ENCODE measurements at regions not wholly inside any gene's neighbourhood (a gene's known extent, or its start where the extent isn't known, plus 50 kb on each side); places are given as distances from the start of the nearest gene placed in this dataset.

DNA sequence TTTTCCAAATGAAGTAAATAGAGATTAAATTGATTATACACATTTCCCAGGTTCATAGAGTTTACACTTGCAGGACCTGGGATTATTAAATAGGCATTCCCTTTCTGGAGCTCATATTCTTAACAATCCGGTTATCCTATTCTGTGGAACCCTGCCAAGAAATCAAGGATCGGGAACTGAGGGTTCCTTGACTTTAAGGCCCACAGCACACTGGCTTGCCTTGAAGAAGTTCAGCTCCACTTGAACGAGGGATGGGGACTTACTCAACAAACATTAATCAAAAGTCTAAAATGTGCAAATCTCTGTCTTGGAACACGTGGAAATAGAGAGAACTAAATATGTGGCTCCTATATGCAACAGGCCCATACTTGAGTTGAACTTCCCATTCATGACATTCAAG is 142.3 kb upstream of the RGPD4 start:
- H3K4me1 Mint-ChIP-seq, result no peaks in the 10 kb centered on the region
- H3K27me3 Mint-ChIP-seq, result no peaks in the 10 kb centered on the region
- no peak overlapping the region for H3K4me3 Mint-ChIP-seq
- CTCF ChIA-PET, result interaction anchor here (1.3 kb wide), 1 partner anchor 9 kb away, joined by 3 read pairs; no protein-coding TSS in a partner anchor
- no peaks in the 10 kb centered on the region for H3K9me3 Mint-ChIP-seq (ENCODE audit: low read depth)
- ATAC-seq (no peak), DNase-seq (no peak)
- H3K36me3 Mint-ChIP-seq, result no peaks in the 10 kb centered on the region
- no peak overlapping the region for H3K27ac Mint-ChIP-seq

DNA sequence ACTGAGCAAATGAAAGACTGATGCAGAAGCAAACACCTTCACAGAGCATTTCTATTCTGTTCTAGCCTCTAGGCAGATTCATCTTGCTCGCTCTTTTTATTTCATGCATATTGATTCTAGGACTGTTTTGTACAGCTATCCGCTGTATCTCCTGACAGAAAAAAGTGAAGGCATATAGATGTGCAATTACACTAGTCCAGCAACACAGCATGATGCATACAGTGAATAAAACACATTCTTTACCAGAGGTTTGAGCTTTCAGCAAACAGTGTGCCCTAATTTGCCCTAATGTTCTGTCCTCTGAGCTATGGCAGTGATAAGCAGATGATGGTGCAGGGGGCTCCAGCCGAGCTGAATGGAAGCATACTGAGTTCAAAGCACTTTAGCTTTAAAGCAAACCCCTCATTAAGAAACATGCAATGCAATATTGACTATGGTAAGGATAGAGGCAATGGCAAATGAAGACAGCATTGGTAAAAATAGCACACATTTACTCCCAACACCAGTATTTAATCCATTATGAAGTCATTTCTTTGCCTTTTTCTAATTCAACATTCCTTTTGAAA is 141.2 kb upstream of the RGPD4 start:
- Mint-ChIP-seq H3K36me3 (no peaks in the 10 kb centered on the region), H3K4me3 (no peak overlapping the region), H3K4me1 (no peaks in the 10 kb centered on the region), H3K27me3 (no peaks in the 10 kb centered on the region), H3K27ac (no peak overlapping the region), H3K9me3 (ENCODE audit: low read depth) (no peaks in the 10 kb centered on the region)
- CTCF ChIA-PET, result interaction anchor here (1.3 kb wide), 1 partner anchor 11 kb away, joined by 3 read pairs; no protein-coding TSS in a partner anchor
- ATAC-seq (no peak), DNase-seq (no peak)

DNA sequence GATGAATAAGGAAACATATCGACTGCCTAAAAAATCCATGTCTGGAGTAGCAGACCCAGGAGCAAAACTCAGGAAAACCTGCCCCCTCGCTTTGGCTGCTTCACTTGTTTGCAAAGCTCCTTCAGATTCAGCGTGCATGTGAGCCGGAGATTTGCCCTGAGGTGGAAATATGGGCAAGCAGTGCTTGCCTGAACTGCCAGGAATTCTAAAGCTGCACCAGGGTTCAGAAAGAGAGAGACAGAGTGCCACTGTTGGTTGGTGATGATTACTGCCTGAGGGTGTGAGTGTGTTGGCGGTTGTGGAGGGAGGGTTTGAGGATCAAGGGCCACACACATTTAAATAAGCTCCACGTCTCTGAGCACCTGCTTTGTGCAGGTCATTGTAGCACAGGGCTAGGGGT is 139.6 kb upstream of the RGPD4 start:
- CTCF ChIA-PET, result no interaction called here
- no peak overlapping the region for H3K4me3 Mint-ChIP-seq
- ATAC-seq, result no peak
- DNase-seq, result no peak
- no peak overlapping the region for H3K27ac Mint-ChIP-seq
- H3K4me1 Mint-ChIP-seq, result no peaks in the 10 kb centered on the region
- H3K27me3 Mint-ChIP-seq, result no peaks in the 10 kb centered on the region
- no peaks in the 10 kb centered on the region for H3K36me3 Mint-ChIP-seq
- no peaks in the 10 kb centered on the region for H3K9me3 Mint-ChIP-seq (ENCODE audit: low read depth)

GRCh38 chr2:107688135-107688534 is 138.6 kb upstream of the RGPD4 start:
- Mint-ChIP-seq H3K4me1 (no peaks in the 10 kb centered on the region), H3K4me3 (no peak overlapping the region), H3K27me3 (no peaks in the 10 kb centered on the region), H3K27ac (no peak overlapping the region), H3K9me3 (ENCODE audit: low read depth) (no peaks in the 10 kb centered on the region), H3K36me3 (no peaks in the 10 kb centered on the region)
- ATAC-seq (no peak), DNase-seq (no peak)
- CTCF ChIA-PET, result no interaction called here

- CTCF ChIA-PET, result no interaction called here
These were observed 133.1 kb upstream of the RGPD4 start for GRCh38 chr2:107693604-107694003.

DNA sequence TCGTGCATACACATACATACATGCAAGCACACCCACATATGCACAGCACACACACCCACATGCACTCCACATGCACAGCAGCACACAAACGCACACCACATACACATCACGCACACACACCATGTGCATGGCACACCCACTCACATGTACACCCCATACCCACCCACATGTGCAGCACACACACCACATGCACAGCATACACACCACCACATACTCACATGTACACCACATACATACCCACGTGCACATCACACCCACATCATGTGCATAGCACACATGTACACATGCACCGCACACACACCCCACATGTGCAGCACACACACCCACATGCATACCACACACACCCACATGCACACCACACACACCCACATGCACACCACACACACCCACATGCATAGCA is 132.0 kb upstream of the RGPD4 start:
- Mint-ChIP-seq H3K4me3 (no peak overlapping the region), H3K27me3 (no peaks in the 10 kb centered on the region), H3K36me3 (no peaks in the 10 kb centered on the region), H3K27ac (no peak overlapping the region), H3K4me1 (no peaks in the 10 kb centered on the region), H3K9me3 (ENCODE audit: low read depth) (no peaks in the 10 kb centered on the region)
- ATAC-seq, result no peak
- CTCF ChIA-PET, result no interaction called here
- DNase-seq, result no peak

More at GRCh38 chr2:107693604-107694003, 133.1 kb upstream of the RGPD4 start:
- ATAC-seq (no peak), DNase-seq (no peak)
- Mint-ChIP-seq H3K27me3 (no peaks in the 10 kb centered on the region), H3K27ac (no peak overlapping the region), H3K9me3 (ENCODE audit: low read depth) (no peaks in the 10 kb centered on the region), H3K36me3 (no peaks in the 10 kb centered on the region), H3K4me3 (no peak overlapping the region), H3K4me1 (no peaks in the 10 kb centered on the region)

DNA sequence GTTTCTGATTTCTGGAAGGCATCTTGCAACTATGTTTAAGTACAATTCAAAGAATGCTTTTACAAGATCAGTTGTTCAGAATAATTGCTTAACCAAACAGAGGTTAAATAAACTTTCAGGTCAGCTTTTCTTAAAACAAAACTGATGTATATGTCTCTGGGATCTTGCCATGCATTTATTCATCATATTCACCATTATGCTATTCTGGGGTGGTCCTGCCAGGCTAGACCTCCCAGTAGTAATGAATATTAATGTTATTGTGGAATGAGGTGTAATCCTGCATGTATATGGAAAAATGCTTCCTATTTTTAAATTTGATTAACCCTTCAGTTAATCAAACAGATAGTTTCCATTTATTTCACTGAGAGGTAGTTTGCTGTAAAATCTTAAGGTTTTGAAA is 129.3 kb upstream of the RGPD4 start:
- no peaks in the 10 kb centered on the region for H3K27me3 Mint-ChIP-seq
- CTCF ChIA-PET, result no interaction called here
- H3K4me3 Mint-ChIP-seq, result no peak overlapping the region
- no peaks in the 10 kb centered on the region for H3K36me3 Mint-ChIP-seq
- no peak for ATAC-seq
- DNase-seq, result no peak
- no peak overlapping the region for H3K27ac Mint-ChIP-seq
- no peaks in the 10 kb centered on the region for H3K4me1 Mint-ChIP-seq
- no peaks in the 10 kb centered on the region for H3K9me3 Mint-ChIP-seq (ENCODE audit: low read depth)

- DNase-seq (no peak), ATAC-seq (no peak)
- Mint-ChIP-seq H3K4me3 (no peak overlapping the region), H3K36me3 (no peaks in the 10 kb centered on the region), H3K9me3 (ENCODE audit: low read depth) (no peaks in the 10 kb centered on the region), H3K27me3 (no peaks in the 10 kb centered on the region), H3K4me1 (no peaks in the 10 kb centered on the region), H3K27ac (no peak overlapping the region)
- CTCF ChIA-PET, result no interaction called here
These were observed 127.8 kb upstream of the RGPD4 start for GRCh38 chr2:107698861-107699260.

- Mint-ChIP-seq H3K4me3 (no peak overlapping the region), H3K27me3 (no peaks in the 10 kb centered on the region), H3K36me3 (no peaks in the 10 kb centered on the region), H3K9me3 (ENCODE audit: low read depth) (no peaks in the 10 kb centered on the region), H3K4me1 (no peaks in the 10 kb centered on the region), H3K27ac (no peak overlapping the region)
- no peak for ATAC-seq
- DNase-seq, result no peak
- CTCF ChIA-PET, result interaction anchor here (0.9 kb wide), 1 partner anchor 18 kb away, joined by 3 read pairs; no protein-coding TSS in a partner anchor
These were observed 126.6 kb upstream of the RGPD4 start for GRCh38 chr2:107700073-107700472.

DNA sequence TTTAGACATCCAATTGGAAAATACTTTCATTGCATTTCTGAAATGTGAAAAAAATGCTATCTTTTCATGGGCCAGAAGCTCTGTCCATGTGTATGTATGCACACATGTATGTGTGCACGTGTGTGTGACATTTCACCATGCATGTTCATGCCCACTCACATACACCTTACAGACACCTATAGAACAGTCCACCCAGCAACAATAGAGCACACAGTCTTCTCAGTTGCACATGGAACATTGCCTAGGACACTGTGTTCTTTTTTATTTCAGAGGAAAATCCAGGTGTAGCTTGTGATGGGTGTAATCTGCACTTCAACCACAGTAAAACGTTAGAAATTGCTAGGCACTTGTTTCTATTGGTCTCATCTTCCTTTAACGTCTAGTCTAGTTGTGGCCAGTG is 114.8 kb upstream of the RGPD4 start:
- CTCF ChIA-PET, result no interaction called here
- Mint-ChIP-seq H3K27ac (no peak overlapping the region), H3K9me3 (ENCODE audit: low read depth) (no peaks in the 10 kb centered on the region), H3K4me1 (no peaks in the 10 kb centered on the region), H3K36me3 (no peaks in the 10 kb centered on the region), H3K27me3 (no peaks in the 10 kb centered on the region), H3K4me3 (no peak overlapping the region)
- no peak for DNase-seq
- ATAC-seq, result no peak

DNA sequence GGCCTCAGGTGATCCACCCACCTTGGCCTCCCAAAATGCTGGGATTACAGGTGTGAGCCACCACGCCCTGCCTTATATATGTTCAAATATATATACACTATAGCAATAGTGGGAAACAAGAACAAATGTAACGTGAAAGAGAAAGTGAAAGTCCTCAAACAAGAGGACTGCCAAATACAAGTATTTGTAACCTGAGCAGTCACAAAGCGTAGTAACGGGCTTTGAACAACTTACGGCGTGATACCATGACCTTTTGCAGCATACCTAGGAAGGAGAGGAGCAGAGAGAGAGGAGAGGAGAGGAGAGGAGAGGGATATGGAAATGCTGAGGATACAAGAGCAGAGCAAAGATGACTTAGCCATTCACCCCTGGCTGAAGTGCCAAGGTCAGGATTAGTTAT is 113.8 kb upstream of the RGPD4 start:
- Mint-ChIP-seq H3K36me3 (no peaks in the 10 kb centered on the region), H3K4me3 (peak overlapping the region; percentile 15), H3K27me3 (no peaks in the 10 kb centered on the region), H3K9me3 (ENCODE audit: low read depth) (peaks cover 2% of the 10 kb centered on the region), H3K27ac (no peak overlapping the region), H3K4me1 (no peaks in the 10 kb centered on the region)
- DNase-seq (no peak), ATAC-seq (no peak)
- CTCF ChIA-PET, result no interaction called here

GRCh38 chr2:107717661-107718060 is 109.0 kb upstream of the RGPD4 start:
- no peak for ATAC-seq
- no peaks in the 10 kb centered on the region for H3K36me3 Mint-ChIP-seq

DNA sequence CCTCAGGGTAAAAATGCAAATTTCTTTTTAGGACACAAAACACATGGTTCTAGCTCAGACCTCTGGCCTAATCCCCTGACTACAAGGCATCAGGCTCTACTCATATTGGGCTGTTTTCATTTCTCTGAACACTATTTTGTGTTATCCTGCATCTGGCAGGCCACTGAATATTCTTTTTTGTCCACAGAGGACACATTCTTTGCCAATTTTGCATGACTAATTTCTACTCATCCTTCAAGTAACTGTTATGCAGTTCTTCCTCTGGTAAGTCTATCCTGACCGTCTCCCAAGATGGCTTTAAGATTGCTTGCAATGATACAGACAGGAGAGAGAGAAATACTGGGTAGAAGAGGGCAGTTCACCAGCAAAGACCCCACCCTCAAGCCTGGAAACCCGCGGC is 107.6 kb upstream of the RGPD4 start:
- H3K27me3 Mint-ChIP-seq, result no peaks in the 10 kb centered on the region
- peaks cover 5% of the 10 kb centered on the region for H3K9me3 Mint-ChIP-seq (ENCODE audit: low read depth)
- no peaks in the 10 kb centered on the region for H3K36me3 Mint-ChIP-seq
- H3K4me3 Mint-ChIP-seq, result no peak overlapping the region
- H3K4me1 Mint-ChIP-seq, result no peaks in the 10 kb centered on the region
- ATAC-seq (no peak), DNase-seq (no peak)
- CTCF ChIA-PET, result no interaction called here
- H3K27ac Mint-ChIP-seq, result no peak overlapping the region

More at GRCh38 chr2:107717661-107718060, 109.0 kb upstream of the RGPD4 start:
- Mint-ChIP-seq H3K27me3 (no peaks in the 10 kb centered on the region), H3K4me3 (no peak overlapping the region), H3K4me1 (no peaks in the 10 kb centered on the region), H3K27ac (no peak overlapping the region), H3K9me3 (ENCODE audit: low read depth) (peaks cover 5% of the 10 kb centered on the region)
- CTCF ChIA-PET, result interaction anchor here (1.0 kb wide), 1 partner anchor 18 kb away, joined by 3 read pairs; no protein-coding TSS in a partner anchor
- DNase-seq, result no peak

GRCh38 chr2:107719836-107720235 is 106.9 kb upstream of the RGPD4 start:
- CTCF ChIA-PET, result no interaction called here
- DNase-seq, result no peak
- H3K36me3 Mint-ChIP-seq, result no peaks in the 10 kb centered on the region
- H3K9me3 Mint-ChIP-seq (ENCODE audit: low read depth), result peaks cover 5% of the 10 kb centered on the region
- no peak overlapping the region for H3K27ac Mint-ChIP-seq
- H3K4me3 Mint-ChIP-seq, result no peak overlapping the region
- no peaks in the 10 kb centered on the region for H3K27me3 Mint-ChIP-seq
- no peak for ATAC-seq
- H3K4me1 Mint-ChIP-seq, result no peaks in the 10 kb centered on the region

DNA sequence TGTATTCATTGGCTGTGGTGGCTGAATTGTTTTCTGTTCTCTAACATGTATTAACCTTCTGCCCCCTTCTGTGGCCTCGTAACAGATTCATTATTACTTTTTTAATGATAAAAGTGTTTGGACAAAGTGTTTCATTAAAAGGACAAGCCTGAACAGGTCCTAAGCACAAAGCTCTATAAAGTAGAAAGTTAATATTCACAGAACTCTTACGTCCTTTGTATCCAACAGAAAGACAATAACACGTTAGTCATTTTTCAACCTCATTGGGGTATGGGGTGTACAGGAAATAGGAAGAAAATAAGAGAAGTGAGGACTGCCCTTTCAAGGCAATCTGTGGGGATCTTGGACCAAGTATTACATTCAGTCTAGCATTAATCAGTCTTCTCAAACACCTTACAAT is 105.5 kb upstream of the RGPD4 start:
- CTCF ChIA-PET, result no interaction called here
- no peaks in the 10 kb centered on the region for H3K27me3 Mint-ChIP-seq

More for the DNA sequence above, 105.5 kb upstream of the RGPD4 start:
- Mint-ChIP-seq H3K36me3 (no peaks in the 10 kb centered on the region), H3K27ac (no peak overlapping the region), H3K4me3 (no peak overlapping the region), H3K9me3 (ENCODE audit: low read depth) (peaks cover 8% of the 10 kb centered on the region), H3K4me1 (no peaks in the 10 kb centered on the region)
- no peak for ATAC-seq
- no peak for DNase-seq
